Parathyroid adenoma (tissue), 2 donors: ENCODE measurements at regions not wholly inside any gene's neighbourhood (a gene's known extent, or its start where the extent isn't known, plus 50 kb on each side); places are given as distances from the start of the nearest gene placed in this dataset.
"Not testable (repeated sequence)": the region's sequence is repeated elsewhere in the genome, so short reads cannot be mapped to it uniquely, and the experiment has no call there.

ENCODE experiments used
- H2AFZ ChIP-seq: fragments of 300-600 bp; sonication (generic); one replicate; pipeline ENCODE4 v1.7.0; 2017; ENCODE audit warnings: antibody characterized with exemption, mild to moderate bottlenecking
- H3K27ac ChIP-seq: fragments of 300-600 bp; sonication (generic); one replicate; pipeline ENCODE4 v1.7.0; 2017
- H3K27me3 ChIP-seq: fragments of 300-600 bp; sonication (generic); one replicate; pipeline ENCODE4 v1.7.0; 2017; ENCODE audit warnings: low read length; ENCODE audit not compliant: control insufficient read depth, insufficient read depth
- H3K36me3 ChIP-seq: fragments of 300-600 bp; sonication (generic); one replicate; pipeline ENCODE4 v1.7.0; 2017; ENCODE audit warnings: low read length; ENCODE audit not compliant: control insufficient read depth, insufficient read depth
- H3K4me1 ChIP-seq: fragments of 300-600 bp; sonication (generic); one replicate; pipeline ENCODE4 v1.7.0; 2017; ENCODE audit warnings: control low read depth
- H3K4me2 ChIP-seq: fragments of 300-600 bp; sonication (generic); one replicate; pipeline ENCODE4 v1.7.0; 2017; ENCODE audit warnings: low read length
- H3K4me3 ChIP-seq: fragments of 300-600 bp; sonication (generic); one replicate; pipeline ENCODE4 v1.7.0; 2017; ENCODE audit warnings: low read depth, low read length
- H3K79me2 ChIP-seq: fragments of 300-600 bp; sonication (generic); one replicate; pipeline ENCODE4 v1.7.0; 2017; ENCODE audit warnings: control low read depth
- H3K9ac ChIP-seq: fragments of 300-600 bp; sonication (generic); one replicate; pipeline ENCODE4 v1.7.0; 2017; ENCODE audit warnings: mild to moderate bottlenecking
- H3K9me3 ChIP-seq: fragments of 300-600 bp; sonication (generic); one replicate; pipeline ENCODE4 v1.7.0; 2017; ENCODE audit warnings: low read length; ENCODE audit not compliant: control insufficient read depth
- TF ChIP-seq, protein P1 (sequence below): fragments of 300-600 bp; sonication (generic); IDR thresholded peaks from one replicate; pipeline ENCODE4 v1.7.0; 2017; ENCODE audit warnings: antibody characterized with exemption, mild to moderate bottlenecking
- donor health status: primary hyperparathyroidism.

DNA sequence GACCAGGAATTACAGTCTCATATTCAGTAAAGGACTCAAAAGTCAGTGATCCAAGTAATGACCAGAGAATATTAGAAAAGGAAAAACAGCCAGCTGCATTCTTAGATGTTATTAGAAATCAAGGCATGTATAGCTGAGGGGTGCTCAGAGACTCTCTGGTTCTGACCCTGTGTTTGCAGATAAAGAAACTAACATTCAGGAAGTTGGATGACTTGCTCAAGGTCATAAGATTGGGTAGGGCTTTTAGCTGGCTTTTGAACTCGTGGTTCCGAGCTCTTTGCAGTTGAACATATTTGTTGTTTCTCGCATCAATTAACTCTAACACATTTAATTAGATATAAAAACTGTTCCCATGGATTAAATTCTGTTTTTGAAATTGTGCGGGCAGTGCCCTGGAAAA lies 62.5 kb upstream of the ENPP6 start:
- TF ChIP-seq, protein P1, sequence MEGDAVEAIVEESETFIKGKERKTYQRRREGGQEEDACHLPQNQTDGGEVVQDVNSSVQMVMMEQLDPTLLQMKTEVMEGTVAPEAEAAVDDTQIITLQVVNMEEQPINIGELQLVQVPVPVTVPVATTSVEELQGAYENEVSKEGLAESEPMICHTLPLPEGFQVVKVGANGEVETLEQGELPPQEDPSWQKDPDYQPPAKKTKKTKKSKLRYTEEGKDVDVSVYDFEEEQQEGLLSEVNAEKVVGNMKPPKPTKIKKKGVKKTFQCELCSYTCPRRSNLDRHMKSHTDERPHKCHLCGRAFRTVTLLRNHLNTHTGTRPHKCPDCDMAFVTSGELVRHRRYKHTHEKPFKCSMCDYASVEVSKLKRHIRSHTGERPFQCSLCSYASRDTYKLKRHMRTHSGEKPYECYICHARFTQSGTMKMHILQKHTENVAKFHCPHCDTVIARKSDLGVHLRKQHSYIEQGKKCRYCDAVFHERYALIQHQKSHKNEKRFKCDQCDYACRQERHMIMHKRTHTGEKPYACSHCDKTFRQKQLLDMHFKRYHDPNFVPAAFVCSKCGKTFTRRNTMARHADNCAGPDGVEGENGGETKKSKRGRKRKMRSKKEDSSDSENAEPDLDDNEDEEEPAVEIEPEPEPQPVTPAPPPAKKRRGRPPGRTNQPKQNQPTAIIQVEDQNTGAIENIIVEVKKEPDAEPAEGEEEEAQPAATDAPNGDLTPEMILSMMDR: no peak
- Histone ChIP-seq H2AFZ (peak overlapping the region; percentile 31), H3K9me3 (no peaks in the 10 kb centered on the region), H3K79me2 (no peaks in the 10 kb centered on the region), H3K27me3 (no peaks in the 10 kb centered on the region), H3K9ac (no peak overlapping the region), H3K4me1 (peaks cover 12% of the 10 kb centered on the region), H3K4me2 (no peak overlapping the region), H3K27ac (peak overlapping the region; percentile 75), H3K36me3 (no peaks in the 10 kb centered on the region), H3K4me3 (no peak overlapping the region)

DNA sequence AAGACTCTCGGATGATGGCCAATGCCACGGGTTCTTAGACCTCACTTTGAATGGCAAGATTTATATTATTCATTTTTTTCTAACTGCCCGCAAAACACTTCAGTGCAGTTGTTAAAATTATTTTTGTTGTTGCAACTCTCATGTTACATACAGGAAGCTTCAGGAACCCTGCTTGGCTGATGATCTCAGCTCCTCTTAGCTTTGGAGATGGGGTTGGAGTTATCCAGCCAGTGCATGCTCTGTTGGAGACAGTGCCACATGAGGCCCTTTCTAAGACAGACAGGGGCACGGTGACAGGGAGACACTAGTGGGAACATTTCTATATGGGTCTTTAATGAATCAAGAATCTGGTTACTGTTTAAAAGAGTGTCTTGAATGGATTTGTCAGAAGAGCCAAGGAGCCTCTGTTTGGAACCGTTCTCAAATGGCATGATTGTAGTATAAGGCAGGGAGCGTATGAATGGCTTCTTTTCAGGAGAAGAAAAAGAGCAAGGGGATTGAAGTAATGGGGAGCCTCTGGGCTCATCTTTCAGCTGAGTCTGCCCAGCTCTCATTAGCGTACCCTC lies 61.9 kb upstream of the ENPP6 start:
- no peaks in the 10 kb centered on the region for H3K79me2 ChIP-seq
- no peak overlapping the region for H3K4me2 ChIP-seq
- peak overlapping the region; percentile 75 for H3K27ac ChIP-seq
- TF ChIP-seq, protein P1: no peak
- peaks cover 15% of the 10 kb centered on the region for H3K4me1 ChIP-seq
- H3K9ac ChIP-seq: no peak overlapping the region
- H3K27me3 ChIP-seq: no peaks in the 10 kb centered on the region
- H3K9me3 ChIP-seq: no peaks in the 10 kb centered on the region
- no peak overlapping the region for H3K4me3 ChIP-seq
- H3K36me3 ChIP-seq: no peaks in the 10 kb centered on the region
- H2AFZ ChIP-seq: peak overlapping the region; percentile 31

DNA sequence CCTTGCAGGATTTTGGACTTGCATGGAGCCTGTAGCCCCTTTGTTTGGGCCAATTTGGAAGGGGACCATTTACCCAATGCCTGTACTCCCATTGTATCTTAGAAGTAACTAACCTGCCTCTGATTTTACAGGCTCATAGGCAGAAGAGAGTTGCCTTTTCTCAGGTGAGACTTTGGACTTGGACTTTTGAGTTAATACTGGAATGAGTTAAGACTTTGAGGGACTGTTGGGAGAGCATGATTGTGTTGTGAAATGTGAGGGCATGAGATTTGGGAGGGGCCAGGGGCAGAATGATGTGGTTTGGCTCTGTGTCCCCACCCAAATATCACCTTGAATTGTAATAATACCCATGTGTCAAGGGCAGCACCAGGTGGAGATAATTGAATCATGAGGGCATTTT lies 60.1 kb upstream of the ENPP6 start:
- H3K4me2 ChIP-seq, H3K9ac ChIP-seq, H3K9me3 ChIP-seq, H2AFZ ChIP-seq, H3K36me3 ChIP-seq, H3K79me2 ChIP-seq, H3K27me3 ChIP-seq, H3K4me3 ChIP-seq: not testable (repeated sequence)
- peak overlapping the region; percentile 75 for H3K27ac ChIP-seq
- H3K4me1 ChIP-seq: peaks cover 33% of the 10 kb centered on the region

DNA sequence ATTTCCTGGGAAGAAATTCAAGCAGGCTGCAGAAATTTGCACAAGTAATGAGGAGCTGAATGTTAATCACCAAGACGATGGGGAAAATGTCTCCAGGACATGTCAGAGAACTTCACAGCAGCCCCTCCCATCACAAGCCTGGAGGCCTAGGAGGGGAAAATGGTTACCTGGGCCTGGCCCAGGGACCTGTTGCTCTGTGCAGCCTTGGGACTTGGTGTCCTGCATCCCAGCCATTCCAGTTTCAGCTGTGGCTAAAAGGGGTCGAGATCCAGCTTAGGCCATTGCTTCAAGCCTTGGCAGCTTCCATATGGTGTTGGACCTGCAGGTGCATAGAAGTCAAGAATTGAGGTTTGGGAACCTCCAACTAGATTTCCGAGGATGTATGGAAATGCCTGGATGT lies 59.3 kb upstream of the ENPP6 start:
- not testable (repeated sequence) for H2AFZ ChIP-seq, H3K4me2 ChIP-seq

DNA sequence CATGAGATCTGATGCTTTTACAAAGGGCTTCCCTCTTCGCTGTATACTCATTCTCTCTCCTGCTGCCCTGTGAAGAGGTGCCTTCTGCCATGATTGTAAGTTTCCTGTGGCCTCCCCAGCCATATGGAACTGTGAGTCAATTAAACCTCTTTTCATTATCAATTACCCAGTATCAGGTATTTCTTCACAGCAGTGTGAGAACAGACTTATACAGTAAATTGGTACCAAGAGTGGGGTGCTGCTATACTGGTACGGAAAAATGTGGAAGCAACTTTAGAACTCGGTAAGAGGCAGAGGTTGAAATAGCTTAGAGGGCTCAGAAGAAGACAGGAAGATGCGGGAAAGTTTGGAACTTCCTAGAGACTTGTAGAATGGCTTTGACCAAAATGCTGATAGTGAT lies 58.7 kb upstream of the ENPP6 start:
- not testable (repeated sequence) for H3K4me2 ChIP-seq, H3K27ac ChIP-seq

More for the DNA sequence above, 59.3 kb upstream of the ENPP6 start:
- not testable (repeated sequence) for H3K9ac ChIP-seq, H3K36me3 ChIP-seq, H3K4me3 ChIP-seq, H3K27me3 ChIP-seq, H3K27ac ChIP-seq, H3K79me2 ChIP-seq, H3K9me3 ChIP-seq
- peaks cover 33% of the 10 kb centered on the region for H3K4me1 ChIP-seq

DNA sequence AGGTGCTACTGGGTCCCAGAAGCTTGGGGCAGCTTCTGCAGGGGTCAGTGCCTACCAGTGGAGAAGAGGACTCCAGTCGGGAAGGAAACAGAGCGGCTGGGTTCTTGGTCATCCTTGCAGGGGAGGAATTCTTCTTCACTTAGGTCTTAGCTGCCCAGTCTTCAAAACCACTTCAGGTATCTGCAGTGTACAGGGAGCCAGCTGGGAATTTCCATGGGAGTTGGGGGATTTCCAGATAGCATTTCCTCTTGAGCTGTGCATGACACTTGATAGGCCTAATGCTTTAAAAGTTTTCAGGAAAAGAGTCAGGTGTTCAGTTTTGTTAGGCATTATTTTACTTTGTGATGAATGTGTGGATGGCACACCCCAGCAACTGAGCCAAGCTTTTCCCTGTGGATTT lies 58.1 kb upstream of the ENPP6 start:
- Histone ChIP-seq H3K79me2 (no peaks in the 10 kb centered on the region), H2AFZ (no peak overlapping the region), H3K27ac (no peak overlapping the region), H3K9ac (no peak overlapping the region), H3K4me2 (no peak overlapping the region), H3K4me1 (peaks cover 38% of the 10 kb centered on the region), H3K9me3 (no peaks in the 10 kb centered on the region), H3K27me3 (no peaks in the 10 kb centered on the region), H3K36me3 (no peaks in the 10 kb centered on the region), H3K4me3 (no peak overlapping the region)
- TF ChIP-seq, protein P1: no peak

More for the DNA sequence above, 58.7 kb upstream of the ENPP6 start:
- H3K9me3 ChIP-seq, H2AFZ ChIP-seq, H3K79me2 ChIP-seq, H3K27me3 ChIP-seq, H3K9ac ChIP-seq, H3K4me3 ChIP-seq, H3K36me3 ChIP-seq: not testable (repeated sequence)
- peaks cover 34% of the 10 kb centered on the region for H3K4me1 ChIP-seq
